Activated CD4-positive, CD25-positive, alpha-beta regulatory T cell (primary cell): ENCODE measurements at regions not wholly inside any gene's neighbourhood (a gene's known extent, or its start where the extent isn't known, plus 50 kb on each side); places are given as distances from the start of the nearest gene placed in this dataset.
"Not testable (repeated sequence)": the region's sequence is repeated elsewhere in the genome, so short reads cannot be mapped to it uniquely, and the experiment has no call there.

Experiments
- DNase-seq, 4 experiments: peaks; one replicate each; lab custom pipeline; 2025; lab: John Stamatoyannopoulos, UW

DNA sequence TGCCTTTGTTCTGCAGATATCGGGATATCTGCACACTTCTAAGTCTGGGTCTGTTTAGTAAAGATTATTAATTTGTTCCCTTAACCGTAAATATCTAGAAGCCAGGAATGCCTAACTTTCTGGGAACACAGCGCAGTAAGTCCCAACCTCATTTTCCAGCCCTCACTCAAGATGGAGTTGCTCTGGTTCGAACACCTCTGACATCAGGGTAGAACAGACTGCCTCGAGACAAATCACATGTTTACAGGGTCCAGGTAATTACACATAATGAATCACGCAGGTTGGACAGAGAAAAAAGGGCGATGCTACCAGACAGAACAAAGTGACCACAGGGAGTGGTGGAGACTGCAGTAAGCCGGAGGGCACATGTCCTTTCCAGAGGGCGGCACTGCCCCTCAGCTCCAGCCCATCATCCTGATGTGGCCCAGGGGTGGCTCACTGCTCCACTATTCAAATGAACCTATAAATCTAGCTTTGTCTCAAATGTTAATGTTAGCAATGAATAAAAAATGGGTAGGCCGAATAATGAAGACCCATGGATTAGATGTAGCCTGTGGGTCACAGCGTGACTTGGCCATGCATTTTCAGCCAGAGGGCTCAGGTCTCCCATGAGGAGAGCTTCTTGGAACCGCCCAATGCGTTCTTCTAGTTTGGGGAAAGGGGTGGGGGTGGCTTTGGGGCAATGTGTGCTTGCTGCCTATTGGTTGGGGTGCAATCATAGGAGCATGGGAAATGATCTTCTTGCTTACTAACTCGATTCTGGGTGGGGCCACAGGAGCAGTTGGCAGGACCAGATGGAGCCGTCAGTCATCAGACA lies 159.0 kb upstream of the SFSWAP start:
- no peak for DNase-seq

DNA sequence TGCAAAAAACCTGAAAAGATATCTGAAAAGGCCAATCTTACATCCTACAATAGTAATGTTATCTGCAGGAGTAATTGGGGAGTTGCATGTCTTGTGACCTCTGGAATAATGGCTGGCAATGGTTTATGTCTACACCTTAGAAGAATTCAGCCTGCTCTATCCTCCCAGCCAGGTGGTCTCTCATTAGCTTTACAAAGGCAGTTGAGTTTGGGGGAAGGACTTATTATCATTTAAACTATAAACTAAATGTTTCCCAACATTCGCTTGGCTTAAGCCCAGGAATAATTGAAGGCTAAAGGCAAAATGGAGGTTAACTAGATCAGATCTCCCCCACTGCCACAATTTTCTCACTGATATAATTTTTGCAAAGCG lies 158.4 kb upstream of the SFSWAP start:
- DNase-seq = no peak

GRCh38 chr12:131553096-131553777 lies 157.7 kb upstream of the SFSWAP start:
- DNase-seq = no peak

GRCh38 chr12:131555197-131555846 lies 155.6 kb upstream of the SFSWAP start:
- no peak for DNase-seq

- no peak for DNase-seq
These were observed 155.0 kb upstream of the SFSWAP start for GRCh38 chr12:131555866-131556265.

DNA sequence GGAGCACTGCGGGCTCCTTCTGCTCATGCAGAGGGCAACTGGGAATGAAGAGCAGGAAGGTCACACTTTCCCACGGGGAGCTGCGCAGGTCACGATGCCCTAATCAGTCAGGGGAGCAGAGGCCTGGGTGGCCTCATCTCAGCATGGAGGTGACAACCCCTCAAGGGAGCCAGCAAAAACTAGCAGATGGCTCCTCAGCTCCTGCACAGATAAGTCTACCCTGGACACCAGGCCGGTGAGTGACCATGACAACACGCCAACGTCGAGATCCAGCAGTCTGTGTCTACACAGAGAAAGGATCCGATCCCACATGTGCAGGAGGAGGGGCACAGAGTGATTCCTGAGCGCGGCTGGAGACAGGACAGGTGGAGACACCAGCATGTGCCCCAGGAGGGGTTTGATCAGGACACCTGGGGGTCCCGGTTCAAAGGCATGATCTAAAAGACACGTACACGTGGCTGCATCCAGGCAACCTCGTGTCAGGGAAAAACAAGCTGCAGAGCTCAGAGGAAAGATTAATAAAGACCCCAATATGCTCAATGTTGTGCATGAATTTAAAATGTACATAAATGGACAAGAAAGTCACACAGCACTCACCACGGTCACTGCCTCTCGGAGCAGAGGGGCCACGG lies 153.7 kb upstream of the SFSWAP start:
- no peak for DNase-seq

GRCh38 chr12:131559517-131560516 lies 151.1 kb upstream of the SFSWAP start:
- DNase-seq = no peak

DNA sequence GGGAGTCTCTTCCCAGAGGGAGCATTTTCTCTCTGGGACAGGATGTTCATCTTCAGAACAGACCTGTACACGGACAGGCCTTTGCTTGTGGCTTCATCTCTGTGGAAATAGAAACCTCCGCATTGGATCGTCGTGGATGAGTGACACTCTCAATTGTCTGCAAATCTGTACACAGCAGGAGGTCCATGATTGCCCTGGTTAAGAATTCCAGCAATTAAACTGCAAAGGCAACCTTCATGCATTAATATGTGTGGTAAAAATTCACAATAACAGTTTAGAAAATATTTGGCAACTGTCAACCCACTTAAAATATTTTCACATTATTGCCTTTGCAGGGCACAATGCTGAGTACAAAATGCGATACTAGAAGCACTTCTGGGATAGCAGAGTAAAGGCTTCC lies 149.8 kb upstream of the SFSWAP start:
- DNase-seq = no peak

DNA sequence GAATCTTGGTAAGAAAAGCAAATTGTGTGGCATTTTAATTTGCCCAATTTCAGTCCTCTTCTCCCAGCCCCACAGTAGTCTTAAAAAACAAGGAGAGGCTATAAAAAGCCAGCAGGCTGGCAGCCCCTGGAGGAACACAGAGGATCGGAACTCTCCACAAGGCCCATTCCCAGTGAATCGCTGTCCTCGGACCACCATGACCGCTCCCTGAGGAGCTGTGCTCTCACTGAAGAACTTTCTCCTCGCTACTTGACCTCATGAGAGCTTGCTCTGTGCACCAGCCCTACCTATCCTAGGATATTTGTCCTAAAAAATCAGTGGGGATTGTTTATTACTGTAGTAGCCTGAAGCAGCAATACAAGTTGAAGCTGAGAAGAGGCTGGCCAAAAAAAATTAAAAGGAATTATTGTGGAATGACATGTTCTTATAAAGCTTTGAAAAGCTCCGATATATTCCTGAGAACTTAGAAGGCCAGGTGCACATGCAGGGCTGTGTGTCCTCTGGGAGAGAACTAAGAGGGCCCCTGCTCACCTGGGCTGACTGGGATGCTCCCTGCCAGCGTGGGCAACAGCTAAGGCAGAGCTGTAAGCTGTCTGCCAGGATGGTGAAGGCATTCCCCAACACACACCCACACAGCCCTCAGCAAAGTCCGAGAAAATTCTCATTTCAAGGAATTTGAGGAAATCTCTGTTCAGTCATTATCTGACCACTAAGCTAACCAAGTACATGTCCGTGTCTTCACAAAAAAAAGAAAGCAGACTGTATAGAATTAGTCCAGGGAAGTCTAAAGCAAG lies 148.8 kb upstream of the SFSWAP start:
- DNase-seq = no peak

DNA sequence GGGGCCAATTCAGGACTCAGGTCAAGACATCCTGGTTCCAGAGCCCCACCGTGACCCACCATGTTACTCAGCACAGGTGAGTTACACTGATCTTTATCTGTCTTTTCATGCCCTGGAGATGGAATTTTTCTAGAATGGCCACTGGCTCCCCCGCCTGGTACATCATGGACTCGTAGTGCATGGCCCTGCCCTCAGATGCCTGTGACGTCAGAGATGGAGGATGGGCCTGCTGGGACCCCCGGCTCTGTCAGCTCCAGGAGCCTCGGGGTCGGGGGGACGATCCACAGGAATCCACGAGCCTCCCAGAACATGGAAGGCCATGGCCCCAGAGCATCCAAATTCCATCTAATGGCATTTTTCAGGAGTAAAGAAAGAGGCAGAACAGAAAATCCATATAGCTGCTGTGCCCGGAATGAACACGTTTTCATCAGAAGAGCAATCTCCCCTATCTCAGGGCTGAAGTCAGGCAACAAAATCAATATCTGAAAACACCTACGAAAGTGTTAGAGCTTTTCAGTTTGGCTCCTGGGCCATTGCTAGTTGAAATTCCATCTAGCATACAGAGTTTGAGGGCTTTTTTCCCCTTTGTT lies 146.7 kb upstream of the SFSWAP start:
- not testable (repeated sequence) for DNase-seq

DNA sequence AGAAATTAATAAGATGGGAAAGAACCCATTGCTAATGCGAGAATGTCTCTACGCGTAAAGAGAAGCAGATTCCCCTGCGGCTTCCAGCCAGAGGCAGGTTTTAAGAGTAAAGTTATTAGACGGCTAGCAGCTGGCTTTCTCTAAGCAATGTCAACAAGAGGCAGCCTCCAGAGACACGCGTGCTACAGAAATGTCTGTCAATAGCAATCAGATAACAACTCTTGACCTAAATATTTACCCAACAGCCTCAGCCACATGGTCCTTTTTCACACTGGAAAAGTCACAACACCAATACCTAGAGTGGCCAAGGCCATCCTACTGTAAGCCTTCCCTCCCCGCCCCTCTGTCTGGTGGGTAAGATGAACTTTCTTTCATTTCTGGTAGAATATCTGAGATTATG lies 146.0 kb upstream of the SFSWAP start:
- no peak for DNase-seq

DNA sequence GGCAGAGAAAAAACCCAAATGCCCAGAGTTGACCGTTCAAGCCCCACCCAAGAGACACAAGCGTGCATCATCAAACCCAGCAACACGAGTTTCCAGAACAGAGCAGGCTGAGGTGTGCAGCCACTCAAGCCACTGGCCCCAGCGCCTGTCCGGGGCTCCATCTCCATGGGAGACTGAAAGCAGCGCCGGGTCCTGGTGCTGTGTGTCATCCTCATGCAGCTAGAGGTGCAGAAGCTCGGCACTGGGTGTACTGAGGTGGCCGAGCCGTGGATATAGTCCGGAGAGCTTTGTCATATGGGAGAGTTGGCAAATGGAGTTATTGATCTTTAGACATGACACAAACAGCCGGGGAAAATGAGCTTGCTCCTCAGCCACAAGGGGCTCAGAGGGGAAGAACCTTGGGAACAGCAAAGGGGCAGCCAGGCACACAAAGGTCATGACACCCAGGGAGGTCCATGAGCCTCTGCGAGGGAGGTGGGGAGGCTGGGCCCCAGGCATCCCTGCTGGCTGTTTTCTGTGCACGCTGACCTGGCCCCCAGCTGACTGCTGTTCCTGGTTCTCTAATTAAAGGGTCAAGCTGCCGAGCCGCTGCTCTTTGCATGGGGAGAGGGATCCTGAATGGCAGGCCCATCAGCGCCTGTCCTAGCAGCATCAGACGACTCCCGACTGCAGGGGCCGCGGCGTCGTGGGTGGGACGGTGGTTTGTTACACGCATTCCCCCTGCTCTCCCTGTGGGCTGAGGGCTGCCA lies 145.4 kb upstream of the SFSWAP start:
- DNase-seq = no peak

GRCh38 chr12:131568336-131568735 lies 142.6 kb upstream of the SFSWAP start:
- DNase-seq = no peak

- DNase-seq = no peak
These were observed 140.3 kb upstream of the SFSWAP start for GRCh38 chr12:131570596-131570995.

DNA sequence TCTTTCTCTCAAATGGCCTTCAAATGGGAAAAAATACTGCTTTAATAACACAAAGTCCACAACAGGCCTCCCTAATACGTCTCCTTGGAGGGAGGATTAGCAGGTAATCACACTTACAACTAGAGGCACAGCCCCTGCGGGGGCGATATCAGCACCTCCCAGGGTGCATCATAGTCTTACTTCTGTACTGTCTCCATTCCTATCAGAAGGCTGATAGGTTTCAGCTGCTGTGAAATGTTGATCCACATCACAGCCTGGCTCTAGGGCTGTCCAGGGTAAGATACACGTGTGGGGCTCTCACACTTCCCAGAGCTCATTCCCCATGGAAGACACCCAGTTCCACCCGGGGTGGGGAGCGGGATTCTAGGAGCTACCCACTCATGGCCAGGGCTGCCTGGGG lies 139.1 kb upstream of the SFSWAP start:
- no peak for DNase-seq

GRCh38 chr12:131572626-131573025 lies 138.3 kb upstream of the SFSWAP start:
- no peak for DNase-seq

- DNase-seq = no peak
These were observed 137.1 kb upstream of the SFSWAP start for GRCh38 chr12:131573631-131574394.

DNA sequence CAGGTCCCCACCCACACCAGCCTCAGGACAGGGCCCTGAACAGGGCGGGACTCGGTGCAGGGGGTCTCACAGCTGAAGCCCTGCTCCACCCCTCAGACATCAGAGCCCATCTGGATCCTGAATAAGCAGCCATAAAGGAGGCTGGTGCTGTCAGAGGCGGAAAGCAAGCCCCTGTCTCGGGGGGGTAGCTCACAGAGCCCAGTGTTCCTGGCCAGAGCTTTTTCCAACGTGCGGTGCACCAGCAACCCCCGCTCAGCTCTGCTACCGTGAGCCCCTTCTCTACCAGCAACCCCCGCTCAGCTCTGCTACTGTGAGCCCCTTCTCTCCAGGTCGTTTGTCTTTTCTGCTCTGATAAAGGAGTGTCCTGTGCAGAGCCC lies 136.5 kb upstream of the SFSWAP start:
- no peak for DNase-seq

- no peak for DNase-seq
These were observed 135.5 kb upstream of the SFSWAP start for GRCh38 chr12:131575371-131575770.
